ENCODE measurements at regions not wholly inside any gene's neighbourhood (a gene's known extent, or its start where the extent isn't known, plus 50 kb on each side); places are given as distances from the start of the nearest gene placed in this dataset.

DNA sequence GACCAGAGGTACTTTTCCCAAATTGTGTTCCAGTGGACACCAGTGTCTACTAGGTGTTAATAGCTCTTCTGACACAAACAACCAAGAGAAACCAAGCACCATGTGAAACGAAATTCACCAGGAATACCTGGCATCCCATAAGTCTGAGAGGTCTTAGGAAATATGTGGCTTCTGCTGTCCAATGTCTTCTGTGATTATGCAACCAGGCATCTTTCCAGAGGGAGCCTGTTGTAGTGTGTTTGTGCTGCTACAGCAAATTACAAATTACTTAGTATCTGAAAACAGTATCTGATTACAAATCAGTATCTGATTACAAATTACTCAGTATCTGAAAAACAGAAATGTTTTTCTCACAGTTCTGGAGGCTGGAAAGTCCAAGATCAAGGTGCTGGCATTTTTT, 133.6 kb upstream of the NPVF start:
- intact Hi-C loops (cut with micrococcal nuclease; ENCODE audit: unreplicated experiment), result no loop called here
- peaks cover 40% of the 10 kb centered on the region for H3K27me3 ChIP-seq (replicated peaks; ENCODE audit: insufficient read depth, low read depth, low read length, poor library complexity)
- no TSS peak for BruUV-seq (replicated peaks)

GRCh38 chr7:25368599-25369201, 140.4 kb upstream of the NPVF start:
- Histone ChIP-seq H3K4me1 (ENCODE audit: insufficient read depth, low read length, poor library complexity, severe bottlenecking) (no peaks in the 10 kb centered on the region), H3K9me3 (ENCODE audit: low read depth, low read length, poor library complexity, severe bottlenecking) (peaks cover 3% of the 10 kb centered on the region), H3K27me3 (replicated peaks; ENCODE audit: insufficient read depth, low read depth, low read length, poor library complexity) (peaks cover 45% of the 10 kb centered on the region), H3K36me3 (ENCODE audit: insufficient read depth, low read length, poor library complexity, severe bottlenecking) (no peaks in the 10 kb centered on the region), H3K27ac (ENCODE audit: low read depth, low read length, poor library complexity, severe bottlenecking) (no peak overlapping the region), H3K4me3 (ENCODE audit: low read depth, low read length, poor library complexity, severe bottlenecking) (no peak overlapping the region)
- TF ChIP-seq EZH2 (IDR thresholded peaks at IDR 0.05; ENCODE audit: borderline replicate concordance, low read depth, low read length, poor library complexity, severe bottlenecking) (no peak), CTCF (conservative IDR thresholded peaks at IDR 0.05; ENCODE audit: low read depth, low read length) (no peak)
- DNase-seq (ENCODE audit: low spot score), result no peak
- ChIA-PET POLR2A (ENCODE audit: low non-redundant PET) (no interaction called here), CTCF (no interaction called here)
- BruUV-seq (replicated peaks), result no TSS peak
- intact Hi-C loops (cut with micrococcal nuclease; ENCODE audit: unreplicated experiment), result no loop called here

More for the DNA sequence above, 133.6 kb upstream of the NPVF start:
- H3K4me3 ChIP-seq (ENCODE audit: low read depth, low read length, poor library complexity, severe bottlenecking), result no peak overlapping the region
- H3K4me1 ChIP-seq (ENCODE audit: insufficient read depth, low read length, poor library complexity, severe bottlenecking), result no peaks in the 10 kb centered on the region
- POLR2A ChIA-PET (ENCODE audit: low non-redundant PET), result no interaction called here
- TF ChIP-seq EZH2 (IDR thresholded peaks at IDR 0.05; ENCODE audit: borderline replicate concordance, low read depth, low read length, poor library complexity, severe bottlenecking) (no peak), CTCF (conservative IDR thresholded peaks at IDR 0.05; ENCODE audit: low read depth, low read length) (no peak)
- no peak for DNase-seq (ENCODE audit: low spot score)
- CTCF ChIA-PET, result no interaction called here
- no peak overlapping the region for H3K27ac ChIP-seq (ENCODE audit: low read depth, low read length, poor library complexity, severe bottlenecking)
- H3K36me3 ChIP-seq (ENCODE audit: insufficient read depth, low read length, poor library complexity, severe bottlenecking), result no peaks in the 10 kb centered on the region
- no peaks in the 10 kb centered on the region for H3K9me3 ChIP-seq (ENCODE audit: low read depth, low read length, poor library complexity, severe bottlenecking)

GRCh38 chr7:25369786-25370185, 141.5 kb upstream of the NPVF start:
- POLR2A ChIA-PET (ENCODE audit: low non-redundant PET), result no interaction called here
- Histone ChIP-seq H3K9me3 (ENCODE audit: low read depth, low read length, poor library complexity, severe bottlenecking) (peaks cover 3% of the 10 kb centered on the region), H3K4me3 (ENCODE audit: low read depth, low read length, poor library complexity, severe bottlenecking) (no peak overlapping the region), H3K27ac (ENCODE audit: low read depth, low read length, poor library complexity, severe bottlenecking) (no peak overlapping the region), H3K4me1 (ENCODE audit: insufficient read depth, low read length, poor library complexity, severe bottlenecking) (no peaks in the 10 kb centered on the region), H3K27me3 (replicated peaks; ENCODE audit: insufficient read depth, low read depth, low read length, poor library complexity) (peaks cover 45% of the 10 kb centered on the region), H3K36me3 (ENCODE audit: insufficient read depth, low read length, poor library complexity, severe bottlenecking) (no peaks in the 10 kb centered on the region)
- intact Hi-C loops (cut with micrococcal nuclease; ENCODE audit: unreplicated experiment), result no loop called here
- TF ChIP-seq CTCF (conservative IDR thresholded peaks at IDR 0.05; ENCODE audit: low read depth, low read length) (no peak), EZH2 (IDR thresholded peaks at IDR 0.05; ENCODE audit: borderline replicate concordance, low read depth, low read length, poor library complexity, severe bottlenecking) (no peak)
- BruUV-seq (replicated peaks), result no TSS peak
- CTCF ChIA-PET, result no interaction called here
- DNase-seq (ENCODE audit: low spot score), result no peak
